ENCODE measurements at regions not wholly inside any gene's neighbourhood (a gene's known extent, or its start where the extent isn't known, plus 50 kb on each side); places are given as distances from the start of the nearest gene placed in this dataset.

- no peak for TF ChIP-seq CTCF (IDR thresholded peaks at IDR 0.05; ENCODE audit: control insufficient read depth, insufficient read depth, low read depth, low read length, missing control alignments)
- DNase-seq (ENCODE audit: low read depth) = peak; percentile 44
- H3K4me3 ChIP-seq (ENCODE audit: control insufficient read depth, low read depth, low read length) = no peak overlapping the region
Measured at GRCh38 chr3:174533286-174533685, 325.8 kb upstream of the NAALADL2 start.

GRCh38 chr3:174536319-174536718 lies 322.8 kb upstream of the NAALADL2 start:
- DNase-seq (ENCODE audit: low read depth) = no peak
- TF ChIP-seq CTCF (IDR thresholded peaks at IDR 0.05; ENCODE audit: control insufficient read depth, insufficient read depth, low read depth, low read length, missing control alignments) = no peak

GRCh38 chr3:174538151-174538550 lies 321.0 kb upstream of the NAALADL2 start:
- TF ChIP-seq CTCF (IDR thresholded peaks at IDR 0.05; ENCODE audit: control insufficient read depth, insufficient read depth, low read depth, low read length, missing control alignments) = no peak
- H3K4me3 ChIP-seq (ENCODE audit: control insufficient read depth, low read depth, low read length) = no peak overlapping the region
- no peak for DNase-seq (ENCODE audit: low read depth)

More at GRCh38 chr3:174536319-174536718, 322.8 kb upstream of the NAALADL2 start:
- H3K4me3 ChIP-seq (ENCODE audit: control insufficient read depth, low read depth, low read length) = no peak overlapping the region

- no peak for TF ChIP-seq CTCF (IDR thresholded peaks at IDR 0.05; ENCODE audit: control insufficient read depth, insufficient read depth, low read depth, low read length, missing control alignments)
- no peak overlapping the region for H3K4me3 ChIP-seq (ENCODE audit: control insufficient read depth, low read depth, low read length)
- no peak for DNase-seq (ENCODE audit: low read depth)
Measured at GRCh38 chr3:174540116-174540908, 318.8 kb upstream of the NAALADL2 start.

GRCh38 chr3:174541708-174542315 lies 317.3 kb upstream of the NAALADL2 start:
- TF ChIP-seq CTCF (IDR thresholded peaks at IDR 0.05; ENCODE audit: control insufficient read depth, insufficient read depth, low read depth, low read length, missing control alignments) = no peak
- DNase-seq (ENCODE audit: low read depth) = no peak
- no peak overlapping the region for H3K4me3 ChIP-seq (ENCODE audit: control insufficient read depth, low read depth, low read length)

- no peak for TF ChIP-seq CTCF (IDR thresholded peaks at IDR 0.05; ENCODE audit: control insufficient read depth, insufficient read depth, low read depth, low read length, missing control alignments)
- DNase-seq (ENCODE audit: low read depth) = no peak
- no peak overlapping the region for H3K4me3 ChIP-seq (ENCODE audit: control insufficient read depth, low read depth, low read length)
Measured at GRCh38 chr3:174547801-174548435, 311.2 kb upstream of the NAALADL2 start.

Measured in AG09309 (cell line).